Activated CD8-positive, alpha-beta memory T cell treated with anti-CD3 and anti-CD28 coated beads, Interleukin-2, amount 50 U/mL, for 48 hours (primary cell): ENCODE measurements at regions not wholly inside any gene's neighbourhood (a gene's known extent, or its start where the extent isn't known, plus 50 kb on each side); places are given as distances from the start of the nearest gene placed in this dataset.
"Not testable (repeated sequence)": the region's sequence is repeated elsewhere in the genome, so short reads cannot be mapped to it uniquely, and the experiment has no call there.

Source experiments
- DNase-seq: peaks from one replicate; pipeline ENCODE4 v3.0.0-alpha.2; 2020

DNA sequence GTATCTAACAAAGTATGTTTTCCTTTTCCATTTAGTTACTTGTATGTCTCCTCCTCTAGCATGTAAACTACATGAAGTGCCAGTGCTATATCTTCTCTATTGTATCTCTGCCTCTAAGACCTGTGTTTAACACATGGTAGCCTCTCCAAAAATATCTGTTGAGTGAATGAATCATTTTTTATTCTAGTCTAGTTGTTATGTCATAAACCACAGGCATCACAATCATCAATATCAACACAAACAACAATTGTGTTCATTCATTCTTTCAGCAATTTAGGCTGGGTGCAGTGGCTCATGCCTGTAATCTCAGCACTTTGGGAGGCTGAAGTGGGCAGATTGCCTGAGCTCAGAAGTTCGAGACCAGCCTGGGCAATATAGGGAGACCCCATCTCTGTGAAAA is 111.6 kb upstream of the EYA4 start:
- DNase-seq, result no peak

DNA sequence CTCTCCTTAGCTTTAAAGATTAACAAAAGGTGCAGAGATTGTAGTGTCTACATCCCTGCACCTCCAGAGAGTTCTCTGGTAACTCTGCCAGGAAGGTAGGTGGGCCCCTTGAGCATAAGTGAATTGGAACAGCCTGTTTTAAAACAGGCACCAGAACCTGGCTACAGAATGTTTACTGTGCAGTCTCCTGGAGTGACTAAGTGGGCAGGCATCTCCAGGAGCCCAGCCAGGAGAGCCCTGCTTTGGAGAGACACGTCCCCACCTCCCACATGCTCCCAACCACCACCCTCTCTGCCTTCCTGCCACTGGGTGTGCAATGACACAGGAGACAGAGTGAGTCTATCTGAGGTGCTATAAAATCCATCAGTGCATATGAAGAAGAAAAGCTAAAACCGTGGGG is 110.3 kb upstream of the EYA4 start:
- no peak for DNase-seq

DNA sequence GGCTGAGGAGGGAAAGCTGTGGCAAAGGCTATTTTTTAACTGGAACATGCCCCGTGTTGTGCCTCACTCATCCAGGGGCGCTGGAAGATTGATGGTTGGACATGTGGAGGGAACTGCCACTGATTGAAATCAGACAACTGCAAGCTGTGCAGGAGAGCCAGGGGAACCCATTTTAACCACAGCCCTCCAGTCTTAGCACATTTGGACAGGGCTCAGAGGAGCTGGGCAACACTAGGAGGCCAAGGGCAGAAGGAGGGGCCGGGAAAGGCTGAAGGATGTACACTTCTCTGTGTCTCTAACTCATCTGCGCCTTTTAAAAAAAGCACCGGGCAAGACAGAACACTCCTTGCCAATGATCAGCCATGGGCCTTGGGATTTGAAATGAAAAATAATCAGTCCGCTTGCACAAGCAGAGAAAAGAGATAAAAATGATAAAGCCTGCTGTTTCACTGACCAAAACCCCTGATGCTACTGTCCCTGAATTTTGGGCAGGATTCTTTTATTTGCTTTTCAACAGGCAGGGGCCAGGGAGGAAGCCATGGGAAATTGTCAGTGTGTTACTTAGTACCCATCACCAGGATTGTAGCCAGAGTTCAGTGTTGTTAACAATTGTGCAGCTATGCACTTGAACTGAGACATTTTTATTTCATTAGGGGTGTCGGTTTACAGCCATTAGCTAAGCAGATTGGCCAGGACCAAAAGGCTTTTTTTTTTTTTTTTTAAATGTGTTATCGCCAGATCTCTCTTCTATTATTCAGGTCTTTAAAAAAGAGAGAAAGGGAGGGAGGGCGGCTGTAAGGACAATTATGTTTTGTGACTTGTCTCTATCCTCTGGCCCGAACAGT is 109.3 kb upstream of the EYA4 start:
- DNase-seq, result no peak

DNA sequence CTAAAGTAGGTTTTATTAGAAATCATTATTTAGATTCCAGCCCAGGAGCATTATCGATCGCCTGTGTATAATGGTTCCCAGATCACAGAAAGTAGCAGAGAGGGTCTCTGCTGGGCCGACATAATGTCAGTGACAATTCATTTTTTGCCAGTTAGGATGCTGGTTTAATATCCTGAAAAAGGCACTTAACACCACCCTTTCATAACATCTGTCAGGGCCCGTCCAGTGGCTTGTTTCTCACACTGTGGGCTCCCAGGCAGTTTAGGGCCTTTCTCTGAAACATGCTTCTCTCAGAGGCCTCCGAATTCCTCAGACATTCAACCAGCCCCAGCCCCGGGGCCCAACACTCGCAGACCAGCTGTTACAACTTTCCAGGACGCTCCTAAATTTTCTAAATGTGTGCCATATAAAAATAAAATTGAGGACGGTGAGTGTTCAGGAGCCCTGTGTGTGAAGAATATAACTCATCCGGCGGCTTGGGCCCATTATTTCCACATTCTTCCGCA is 108.6 kb upstream of the EYA4 start:
- DNase-seq, result no peak

DNA sequence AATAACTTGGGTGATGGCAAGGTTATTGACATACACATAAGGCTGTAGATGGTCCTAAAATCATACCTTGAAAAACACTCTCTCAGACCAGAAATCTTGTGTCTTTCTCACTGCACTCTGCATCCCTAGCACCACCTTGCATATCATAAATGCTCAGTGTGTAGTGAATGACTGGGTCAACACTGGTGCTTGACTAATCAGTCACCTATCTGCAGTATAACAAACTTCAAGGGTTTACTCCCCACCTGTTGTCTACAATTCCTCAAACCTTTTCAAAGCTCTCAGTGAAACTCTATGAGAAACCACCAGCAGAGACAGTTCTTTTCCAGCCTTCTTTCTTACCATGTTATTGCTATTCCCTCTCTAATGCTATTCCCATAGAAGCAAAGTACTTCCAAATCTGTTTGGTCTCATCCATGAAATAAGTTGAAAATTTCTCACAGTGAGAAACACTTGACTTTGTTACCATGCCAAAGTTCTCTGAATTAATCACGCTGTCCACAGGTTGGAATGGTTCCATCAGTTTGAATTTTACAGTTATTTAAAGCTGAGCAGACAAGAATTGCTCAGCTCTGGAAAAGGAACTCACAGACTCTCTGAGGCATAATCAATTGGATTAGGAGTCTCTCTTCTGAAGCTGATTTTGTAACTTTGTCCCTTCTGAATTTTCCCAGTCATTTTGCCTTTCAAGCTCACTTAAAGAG is 104.8 kb upstream of the EYA4 start:
- no peak for DNase-seq

DNA sequence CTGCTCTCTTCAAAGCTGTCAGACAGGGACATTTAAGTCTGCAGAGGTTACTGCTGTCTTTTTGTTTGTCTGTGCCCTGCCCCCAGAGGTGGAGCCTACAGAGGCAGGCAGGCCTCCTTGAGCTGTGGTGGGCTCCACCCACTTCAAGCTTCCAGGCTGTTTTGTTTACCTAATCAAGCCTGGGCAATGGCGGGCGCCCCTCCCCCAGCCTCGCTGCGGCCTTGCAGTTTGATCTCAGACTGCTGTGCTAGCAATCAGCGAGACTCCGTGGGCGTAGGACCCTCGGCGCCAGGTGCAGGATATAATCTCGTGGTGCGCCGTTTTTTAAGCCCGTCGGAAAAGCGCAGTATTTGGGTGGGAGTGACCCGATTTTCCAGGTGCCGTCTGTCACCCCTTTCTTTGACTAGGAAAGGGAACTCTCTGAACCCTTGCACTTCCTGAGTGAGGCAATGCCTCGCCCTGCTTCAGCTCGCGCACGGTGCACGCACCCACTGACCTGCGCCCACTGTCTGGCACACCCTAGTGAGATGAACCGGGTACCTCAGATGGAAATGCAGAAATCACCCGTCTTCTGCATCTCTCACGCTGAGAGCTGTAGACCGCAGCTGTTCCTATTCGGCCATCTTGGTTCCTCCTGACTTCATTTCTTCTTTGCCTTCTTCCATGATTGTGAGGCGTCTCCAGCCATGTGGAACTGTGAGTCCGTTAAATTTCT is 93.5 kb upstream of the EYA4 start:
- not testable (repeated sequence) for DNase-seq

DNA sequence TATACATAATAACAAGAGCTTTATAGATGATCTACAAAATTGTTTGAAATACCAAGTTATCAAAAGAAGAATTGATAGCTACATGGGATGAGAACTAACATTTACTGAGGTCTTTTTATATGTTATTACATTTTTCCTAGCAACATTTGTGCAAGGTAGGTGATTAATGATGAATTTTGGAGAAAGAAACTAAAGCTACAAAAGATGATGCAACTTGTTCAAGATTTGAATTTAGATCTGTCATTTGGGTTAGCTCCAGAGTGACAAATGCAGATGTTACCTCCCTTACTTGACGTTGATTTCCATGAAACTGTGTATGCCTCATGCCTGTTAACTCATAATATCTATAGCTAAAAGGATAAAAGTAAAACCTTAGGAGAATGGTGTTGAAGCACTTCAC is 84.5 kb upstream of the EYA4 start:
- no peak for DNase-seq

DNA sequence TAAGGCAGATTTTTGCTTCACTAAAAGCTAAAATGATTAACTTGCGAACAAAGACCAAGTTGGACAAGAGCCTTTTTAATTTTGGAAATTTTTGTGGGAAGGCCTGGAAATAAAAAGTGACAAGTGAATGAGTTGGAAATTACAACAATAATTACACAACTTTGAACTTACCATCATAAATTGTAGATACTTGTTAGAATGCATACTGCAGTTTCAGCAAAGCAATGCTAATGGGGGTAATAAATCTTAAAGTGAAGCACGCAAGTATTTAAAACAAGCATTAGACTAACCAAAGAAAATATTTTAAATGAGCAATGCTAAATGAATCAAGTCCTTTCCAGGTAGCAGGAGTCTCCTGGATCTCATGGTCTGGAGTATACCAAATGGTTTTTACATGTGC is 83.2 kb upstream of the EYA4 start:
- no peak for DNase-seq

DNA sequence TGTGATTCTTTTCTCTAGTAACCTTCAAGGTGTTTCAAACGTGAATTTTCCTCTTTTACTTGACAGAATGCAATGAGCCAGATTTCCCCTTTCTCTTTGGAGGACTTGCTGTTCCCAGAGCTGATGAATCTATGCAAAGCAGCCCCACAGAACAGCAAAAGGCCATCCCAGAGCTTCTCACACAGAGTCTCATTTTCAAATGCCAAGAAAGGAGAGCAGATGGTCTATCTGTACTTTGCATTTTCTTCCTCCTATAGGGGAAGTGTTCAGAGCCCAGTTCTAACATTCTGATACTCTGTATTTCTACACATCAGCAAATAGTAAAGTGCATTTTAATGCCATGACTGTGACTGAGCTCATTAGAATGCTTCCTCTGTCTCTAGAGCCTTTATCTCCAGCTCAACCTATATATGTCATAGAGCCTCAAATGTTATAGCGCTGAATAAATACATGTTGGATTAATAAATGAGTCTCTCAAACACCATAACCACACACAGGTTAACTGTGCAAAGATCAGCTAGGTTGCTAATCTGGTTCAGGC is 81.8 kb upstream of the EYA4 start:
- no peak for DNase-seq

DNA sequence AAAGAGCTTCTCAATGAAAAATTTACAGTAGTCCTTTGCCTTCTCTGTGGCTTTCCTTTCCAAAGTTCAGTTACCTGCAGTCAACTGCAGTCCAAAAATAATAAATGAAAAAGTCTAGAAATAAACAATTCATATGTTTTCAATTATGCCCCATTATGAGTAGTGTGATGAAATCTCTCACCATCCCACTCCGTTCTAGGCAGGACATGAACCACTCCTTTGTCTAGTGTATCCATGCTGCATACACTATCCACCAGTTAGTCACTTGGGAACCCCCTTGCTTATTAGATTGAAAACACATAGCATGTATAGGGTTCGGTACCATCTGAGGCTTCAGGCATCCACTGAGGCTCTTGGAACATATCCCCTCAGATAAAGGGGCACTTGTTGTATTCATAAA is 80.6 kb upstream of the EYA4 start:
- no peak for DNase-seq

DNA sequence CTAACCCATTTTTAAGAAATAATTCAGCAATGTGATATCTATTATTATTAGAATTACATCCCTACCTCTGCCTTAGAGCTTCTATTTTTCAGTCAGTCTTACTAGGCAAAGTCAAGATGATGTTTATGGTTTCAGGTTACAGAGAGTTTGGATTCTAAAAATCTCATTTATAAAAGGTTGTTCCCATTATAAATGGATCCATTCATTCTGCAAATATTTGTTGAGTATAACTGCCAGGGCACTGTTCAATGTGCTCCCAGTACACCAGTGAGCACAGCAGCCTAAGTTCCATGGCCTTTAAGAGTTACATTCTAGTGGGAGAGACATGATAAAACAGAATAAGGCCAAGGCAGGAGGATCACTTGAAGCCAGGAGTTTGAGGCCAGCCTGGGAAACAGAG is 75.9 kb upstream of the EYA4 start:
- DNase-seq, result no peak

DNA sequence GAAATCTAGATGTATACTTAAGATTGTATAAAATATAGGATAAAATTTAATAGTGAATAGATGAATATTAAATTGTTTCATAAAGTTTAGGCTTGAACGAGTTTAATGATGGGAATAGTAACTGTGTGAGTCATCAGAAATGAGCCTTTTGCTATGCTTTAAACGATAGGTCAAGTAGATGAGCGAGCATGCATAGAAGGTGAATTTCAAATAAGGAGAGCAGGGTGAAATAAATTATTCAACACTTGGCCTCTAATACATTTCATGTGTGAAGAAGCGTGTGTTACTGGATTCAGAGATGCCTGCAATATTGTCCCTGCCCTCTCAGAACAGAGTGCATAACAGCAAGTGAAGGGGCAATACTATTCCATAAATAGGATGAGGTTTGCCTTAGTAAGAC is 74.4 kb upstream of the EYA4 start:
- no peak for DNase-seq

DNA sequence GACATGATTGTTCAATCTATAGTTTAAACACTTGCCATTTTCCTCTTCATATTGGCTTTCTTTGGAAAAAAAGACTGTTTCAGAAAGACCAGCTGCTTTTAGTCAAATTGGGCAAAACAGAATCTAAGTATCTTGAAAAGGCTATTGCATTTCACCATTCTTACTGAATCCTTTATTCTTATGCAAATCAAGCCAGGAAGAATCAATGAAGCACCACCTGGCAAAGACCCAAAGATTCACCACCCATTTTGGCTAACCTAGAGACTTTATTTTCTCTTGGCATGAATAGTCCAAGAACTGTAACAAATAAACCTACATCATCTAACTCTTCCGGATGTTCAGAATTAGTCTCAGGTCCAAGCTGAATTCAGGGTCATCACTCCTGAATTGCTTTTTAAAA is 71.3 kb upstream of the EYA4 start:
- no peak for DNase-seq

DNA sequence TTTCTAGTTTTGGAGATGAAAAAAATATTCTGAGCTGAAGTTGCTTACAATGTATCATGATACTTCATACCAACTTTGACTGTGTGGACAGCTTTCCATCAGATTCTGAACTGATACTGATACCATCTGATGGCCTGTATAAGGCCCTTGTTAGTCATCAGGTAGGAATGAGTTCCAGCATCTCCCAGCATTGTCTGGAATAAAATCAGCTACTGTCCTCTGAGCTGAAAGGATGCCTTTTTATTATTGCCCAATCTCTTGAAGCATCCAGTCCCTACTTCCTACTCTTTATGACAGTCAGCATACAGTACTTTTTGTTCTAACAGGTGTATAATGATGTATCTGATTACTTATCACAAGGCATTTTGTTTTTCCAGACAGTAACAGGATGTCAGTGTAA is 70.6 kb upstream of the EYA4 start:
- no peak for DNase-seq

DNA sequence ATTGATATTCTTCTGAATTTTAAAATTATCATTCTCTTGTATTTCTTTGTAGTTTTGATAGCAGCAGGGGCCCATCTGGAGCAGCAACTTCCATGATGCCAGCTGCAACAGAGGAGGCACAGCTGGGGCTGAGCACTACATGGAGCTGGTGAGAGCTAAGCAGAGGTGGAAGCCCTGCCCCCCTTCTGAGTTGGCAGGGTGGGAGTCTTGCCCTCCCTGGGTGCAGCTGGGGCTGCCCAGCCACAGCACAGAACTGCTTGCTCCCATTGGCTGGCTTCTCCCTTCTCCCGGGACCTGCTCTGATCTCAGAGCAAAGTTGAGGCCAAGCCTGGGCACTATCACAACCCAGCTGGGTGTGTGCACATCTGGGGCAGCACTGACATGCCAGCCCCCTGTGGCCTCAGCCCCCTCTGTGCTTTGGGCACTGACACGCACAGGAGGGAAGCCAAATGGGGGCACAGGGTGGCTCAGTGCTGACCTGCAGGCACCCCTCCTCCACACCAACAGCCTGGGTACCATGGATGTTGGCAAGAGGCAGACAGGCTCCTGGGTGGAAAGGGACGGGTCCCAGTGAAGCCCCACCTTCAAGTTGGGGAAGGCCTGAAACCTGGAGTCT is 69.1 kb upstream of the EYA4 start:
- DNase-seq, result no peak

DNA sequence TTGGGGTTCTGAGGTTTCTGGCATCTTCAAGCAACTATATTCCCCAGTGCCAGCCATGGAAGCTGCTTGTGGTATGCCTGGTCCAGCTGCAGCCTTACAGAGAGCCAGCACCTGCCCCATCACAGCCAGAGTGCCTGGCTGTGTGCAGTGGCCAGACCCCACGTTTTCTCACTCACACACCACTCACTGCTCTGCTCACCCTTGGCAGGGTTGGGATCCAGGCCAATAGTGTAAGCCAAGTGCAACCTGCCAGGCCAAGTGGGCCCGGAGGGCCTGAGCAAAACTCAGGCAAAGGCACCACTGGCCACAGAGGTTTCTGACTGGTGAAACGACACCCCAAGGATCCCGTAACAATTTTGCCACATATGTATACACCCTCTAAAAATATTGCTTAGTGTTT is 67.9 kb upstream of the EYA4 start:
- no peak for DNase-seq

DNA sequence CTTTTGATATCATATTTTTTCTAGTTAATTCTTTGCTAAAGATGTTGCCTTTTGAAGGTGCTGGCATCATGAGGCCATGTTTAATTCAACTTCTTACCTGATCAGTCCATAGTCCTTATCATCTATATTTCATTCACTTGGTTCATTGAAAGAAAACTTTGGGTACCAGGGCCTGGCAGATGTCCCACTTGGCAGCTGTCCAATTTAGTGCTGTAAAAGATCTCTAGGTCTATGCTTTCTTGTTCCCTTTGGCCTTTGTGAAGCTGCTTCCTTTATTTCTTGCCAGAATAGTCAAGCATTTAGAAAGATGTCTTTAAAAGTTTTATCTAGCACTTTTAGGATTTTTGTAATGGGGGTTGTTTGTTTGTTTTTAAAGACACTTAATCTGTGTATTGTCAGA is 61.7 kb upstream of the EYA4 start:
- no peak for DNase-seq

DNA sequence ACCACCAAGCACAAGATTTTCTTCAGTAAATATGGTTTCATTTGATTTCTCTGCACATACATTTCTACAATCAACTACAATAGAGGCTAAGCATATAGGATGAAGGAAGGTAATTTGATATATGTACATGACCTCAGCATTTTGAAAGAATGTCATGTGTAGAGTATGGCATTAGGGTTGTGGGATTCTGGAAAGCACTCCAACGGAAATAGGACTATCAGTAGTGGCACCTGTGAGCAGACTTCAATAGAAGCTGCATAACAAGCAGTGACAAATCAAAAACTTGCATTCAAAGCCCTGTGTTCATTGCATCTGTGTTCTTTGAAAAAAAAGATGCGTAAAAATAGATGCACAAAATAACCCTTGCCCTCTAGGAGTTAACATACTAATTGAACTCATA is 57.5 kb upstream of the EYA4 start:
- no peak for DNase-seq

DNA sequence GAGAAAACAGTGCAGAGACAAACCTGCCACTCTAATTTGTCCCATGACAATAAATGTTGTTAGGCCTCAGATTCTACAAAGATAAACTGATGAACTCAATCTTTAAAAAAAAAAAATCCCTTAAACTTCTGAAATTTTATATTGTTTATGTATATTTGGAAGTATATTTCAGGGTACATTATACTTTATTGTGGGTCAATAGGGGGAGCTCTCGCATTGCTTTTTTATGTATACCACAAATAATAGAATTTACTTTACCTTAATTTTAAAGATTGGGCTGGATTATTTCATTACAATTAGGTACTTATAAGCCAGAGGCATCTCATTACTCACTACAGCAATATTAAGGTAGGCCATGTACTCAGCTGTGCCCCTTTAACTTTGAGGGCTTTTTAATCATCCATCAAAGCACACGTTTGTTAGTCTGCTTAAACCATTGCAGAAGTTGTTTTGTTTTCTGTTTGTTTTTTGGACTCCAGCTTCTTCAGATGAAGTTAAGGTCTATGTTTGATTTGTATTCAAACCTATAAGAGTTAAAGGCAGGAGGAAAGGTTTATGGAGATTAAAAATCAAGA is 56.3 kb upstream of the EYA4 start:
- DNase-seq, result no peak

DNA sequence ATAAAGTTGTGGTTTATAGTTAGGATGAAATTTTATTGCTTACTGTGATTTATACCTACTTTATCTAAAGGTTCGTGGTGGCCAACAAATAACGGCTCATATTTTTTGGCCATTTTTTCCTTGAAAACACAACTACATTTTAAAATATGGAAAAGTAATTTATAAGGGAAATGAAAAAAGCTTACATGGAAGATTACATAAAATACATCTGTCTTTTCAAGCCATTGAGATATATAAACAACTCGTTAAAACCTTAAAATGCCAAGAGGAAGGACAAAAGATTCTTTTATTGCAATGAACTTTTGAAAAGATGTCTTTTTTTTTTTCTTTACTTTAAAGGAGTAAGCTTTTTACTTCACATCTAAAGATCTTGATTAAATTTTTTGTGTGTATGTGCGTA is 55.4 kb upstream of the EYA4 start:
- DNase-seq, result no peak

DNA sequence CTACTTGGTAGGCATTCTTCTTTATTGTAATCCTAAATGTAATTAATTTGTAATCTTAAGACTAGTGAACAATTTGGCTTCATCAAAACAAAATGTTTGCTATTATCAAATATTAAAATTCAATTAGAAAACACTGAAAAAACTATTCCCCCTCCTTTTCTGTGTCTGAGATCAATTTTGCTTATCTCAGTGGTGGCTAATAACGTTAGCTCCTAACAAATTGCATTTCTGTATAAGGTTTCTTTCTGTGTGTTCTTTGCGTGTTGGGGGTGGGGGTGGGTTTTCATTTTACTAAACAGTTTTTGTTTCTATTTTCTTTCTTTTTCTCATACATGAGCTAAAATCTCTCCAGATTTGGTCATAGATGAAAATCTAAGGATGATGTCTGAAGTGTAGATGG is 54.0 kb upstream of the EYA4 start:
- DNase-seq, result no peak

DNA sequence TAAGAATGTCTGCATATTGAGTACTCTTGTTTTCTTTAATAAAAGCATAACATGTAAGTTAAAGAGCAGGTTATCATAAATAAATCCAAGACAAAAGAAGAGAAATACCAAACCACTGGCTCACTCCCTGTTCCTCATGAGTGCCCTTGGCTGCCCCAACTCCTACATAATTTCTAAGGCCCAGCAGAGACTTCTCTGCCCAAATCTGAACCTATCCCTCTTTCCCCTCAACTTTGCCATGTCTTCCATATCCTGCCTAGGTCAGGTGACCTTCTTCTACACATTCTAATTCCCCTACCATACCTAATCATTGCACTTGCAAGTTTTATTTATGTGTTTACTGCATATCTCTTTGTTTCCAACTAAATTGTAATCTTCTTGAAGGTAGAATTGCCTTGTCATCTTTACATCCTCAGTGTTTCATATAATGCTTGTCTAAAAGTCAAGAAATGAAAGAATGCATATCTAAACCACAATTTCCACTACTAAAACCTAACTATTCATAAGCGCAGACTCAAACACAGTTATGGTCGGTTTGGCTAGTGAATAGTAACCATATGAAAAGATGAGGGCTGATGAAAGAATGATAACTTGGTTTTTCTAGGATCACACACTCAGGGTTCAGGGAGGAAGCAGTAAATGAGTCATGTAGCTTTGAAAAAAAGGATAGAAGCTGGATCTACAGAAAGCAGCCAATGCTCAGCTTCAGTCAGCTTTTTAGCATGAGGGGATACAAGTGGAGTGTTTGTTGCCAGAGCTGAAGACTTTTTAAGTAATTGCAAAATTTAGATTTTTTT is 53.3 kb upstream of the EYA4 start:
- DNase-seq, result no peak
